PC-9 (cell line): ENCODE measurements at regions not wholly inside any gene's neighbourhood (a gene's known extent, or its start where the extent isn't known, plus 50 kb on each side); places are given as distances from the start of the nearest gene placed in this dataset.

Experiments
- EZH2 ChIP-seq: fragments of 200-600 bp; sonication (generic); IDR thresholded peaks from 2 replicates; pipeline ENCODE4 v1.8.0; 2017; ENCODE audit warnings: antibody characterized with exemption, low read depth
- TF ChIP-seq, protein P1 (sequence below): fragments of 200-600 bp; sonication (generic); conservative IDR thresholded peaks from 2 replicates; pipeline ENCODE4 v1.6.1; 2017; ENCODE audit warnings: mixed run types, antibody characterized with exemption, mild to moderate bottlenecking, moderate library complexity

DNA sequence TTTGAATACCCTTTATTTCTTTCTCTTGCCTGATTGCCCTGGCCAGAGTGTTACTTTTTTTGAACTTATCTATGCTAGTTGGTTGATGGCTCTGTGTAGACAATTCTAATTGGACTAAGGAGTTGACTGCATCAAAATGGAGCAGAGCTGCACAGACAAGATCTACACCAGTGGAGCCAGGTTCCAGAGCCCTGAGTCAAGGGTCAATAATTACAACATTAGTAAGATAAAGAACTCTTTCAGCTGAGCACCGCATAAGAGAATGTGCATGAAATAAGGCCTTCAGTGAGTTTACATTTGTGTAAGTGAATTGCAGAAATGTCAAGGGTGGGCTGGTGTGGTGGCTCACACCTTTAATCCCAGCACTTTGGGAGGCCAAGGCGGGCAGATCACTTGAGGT lies 599.7 kb upstream of the TENM3 start:
- TF ChIP-seq, protein P1, sequence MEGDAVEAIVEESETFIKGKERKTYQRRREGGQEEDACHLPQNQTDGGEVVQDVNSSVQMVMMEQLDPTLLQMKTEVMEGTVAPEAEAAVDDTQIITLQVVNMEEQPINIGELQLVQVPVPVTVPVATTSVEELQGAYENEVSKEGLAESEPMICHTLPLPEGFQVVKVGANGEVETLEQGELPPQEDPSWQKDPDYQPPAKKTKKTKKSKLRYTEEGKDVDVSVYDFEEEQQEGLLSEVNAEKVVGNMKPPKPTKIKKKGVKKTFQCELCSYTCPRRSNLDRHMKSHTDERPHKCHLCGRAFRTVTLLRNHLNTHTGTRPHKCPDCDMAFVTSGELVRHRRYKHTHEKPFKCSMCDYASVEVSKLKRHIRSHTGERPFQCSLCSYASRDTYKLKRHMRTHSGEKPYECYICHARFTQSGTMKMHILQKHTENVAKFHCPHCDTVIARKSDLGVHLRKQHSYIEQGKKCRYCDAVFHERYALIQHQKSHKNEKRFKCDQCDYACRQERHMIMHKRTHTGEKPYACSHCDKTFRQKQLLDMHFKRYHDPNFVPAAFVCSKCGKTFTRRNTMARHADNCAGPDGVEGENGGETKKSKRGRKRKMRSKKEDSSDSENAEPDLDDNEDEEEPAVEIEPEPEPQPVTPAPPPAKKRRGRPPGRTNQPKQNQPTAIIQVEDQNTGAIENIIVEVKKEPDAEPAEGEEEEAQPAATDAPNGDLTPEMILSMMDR, result no peak
- TF ChIP-seq EZH2, result no peak
